Skeletal muscle tissue (tissue), 3 donors: ENCODE measurements at regions not wholly inside any gene's neighbourhood (a gene's known extent, or its start where the extent isn't known, plus 50 kb on each side); places are given as distances from the start of the nearest gene placed in this dataset.
A peak's percentile ranks its signal among the peaks of the same experiment; 100 is the strongest.

ENCODE experiments used
- H3K27ac ChIP-seq: one replicate; pipeline ENCODE4 v1.7.0; 2013; ENCODE audit warnings: mild to moderate bottlenecking, low read depth, low read length, inconsistent platforms
- H3K27me3 ChIP-seq, 3 donors: one replicate each; pipeline ENCODE4 v1.7.0; 2013; ENCODE audit warnings: low read length in 3 of 3; ENCODE audit not compliant: control insufficient read depth in 3 of 3, insufficient read depth in 3 of 3
- H3K36me3 ChIP-seq, 3 donors: one replicate each; pipeline ENCODE4 v1.7.0; 2013; ENCODE audit warnings: low read length in 3 of 3; ENCODE audit not compliant: control insufficient read depth in 3 of 3, insufficient read depth in 3 of 3
- H3K4me1 ChIP-seq, 3 donors: one replicate each; pipeline ENCODE4 v1.7.0; 2013; ENCODE audit warnings: low read length in 3 of 3, mild to moderate bottlenecking in 3 of 3; ENCODE audit not compliant: control insufficient read depth in 3 of 3, insufficient read depth in 3 of 3
- H3K4me3 ChIP-seq, 3 donors: one replicate each; pipeline ENCODE4 v1.7.0; 2013; ENCODE audit warnings: low read length in 3 of 3
- H3K9ac ChIP-seq, 3 donors: one replicate each; pipeline ENCODE4 v1.7.0; 2013; ENCODE audit warnings: low read length in 3 of 3, mild to moderate bottlenecking in 3 of 3, moderate library complexity in 2 of 3, low read depth in 1 of 3
- H3K9me3 ChIP-seq, 3 donors: one replicate each; pipeline ENCODE4 v1.7.0; 2013; ENCODE audit warnings: low read length in 3 of 3; ENCODE audit not compliant: control insufficient read depth in 3 of 3
- donor health status: Osteomylitis.

DNA sequence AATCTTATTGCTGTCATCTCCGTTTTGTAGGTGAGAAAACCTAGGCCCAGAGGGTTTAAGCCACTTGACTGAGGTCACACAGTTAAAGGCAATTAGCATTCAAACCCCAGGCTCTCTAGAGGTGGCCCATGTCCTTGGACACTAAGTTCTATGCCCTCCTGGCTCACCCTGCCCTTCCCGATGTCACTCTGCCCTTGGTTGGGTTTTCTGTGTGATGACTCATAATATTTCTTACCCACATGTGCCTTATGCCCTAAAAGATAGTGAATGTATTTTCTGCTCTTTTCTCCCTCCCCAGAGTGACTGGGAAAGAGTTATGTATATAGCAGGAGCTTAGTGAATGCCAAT is 174.5 kb upstream of the PITX1 start:
- H3K27me3 ChIP-seq: no peaks in the 10 kb centered on the region
- H3K27ac ChIP-seq: peak overlapping the region; percentile 68
- H3K4me3 ChIP-seq: no peak overlapping the region
- no peaks in the 10 kb centered on the region for H3K36me3 ChIP-seq
- no peak overlapping the region for H3K9ac ChIP-seq
- peaks cover 36 to 53% (median 53%) of the 10 kb centered on the region in 3 donors for H3K4me1 ChIP-seq
- H3K9me3 ChIP-seq: no peaks in the 10 kb centered on the region

DNA sequence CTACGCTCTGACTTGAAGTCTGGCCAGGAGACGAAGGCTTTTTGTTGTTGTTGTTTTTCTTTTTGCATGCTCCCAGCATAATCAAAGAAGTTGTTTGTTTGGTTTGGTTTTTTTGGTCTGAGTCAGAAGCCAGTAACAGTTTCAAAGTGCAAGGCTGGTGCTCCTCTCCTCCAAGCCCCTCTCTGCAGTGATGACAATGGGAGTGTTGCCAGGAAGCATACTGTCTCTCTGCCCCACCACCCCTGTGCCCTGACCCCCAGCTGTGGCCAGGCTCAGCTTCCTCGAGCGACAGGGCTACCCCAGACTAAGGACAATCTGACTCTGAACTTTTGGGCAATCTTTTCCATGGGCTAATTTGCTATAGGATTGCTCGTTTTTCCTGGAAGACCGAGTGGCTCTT is 173.8 kb upstream of the PITX1 start:
- Histone ChIP-seq H3K27me3 (no peaks in the 10 kb centered on the region), H3K9ac (no peak overlapping the region), H3K27ac (no peak overlapping the region), H3K9me3 (peaks cover 0 to 3% (median 0%) of the 10 kb centered on the region in 3 donors), H3K4me1 (peaks cover 34 to 48% (median 47%) of the 10 kb centered on the region in 3 donors), H3K36me3 (no peaks in the 10 kb centered on the region), H3K4me3 (no peak overlapping the region)

DNA sequence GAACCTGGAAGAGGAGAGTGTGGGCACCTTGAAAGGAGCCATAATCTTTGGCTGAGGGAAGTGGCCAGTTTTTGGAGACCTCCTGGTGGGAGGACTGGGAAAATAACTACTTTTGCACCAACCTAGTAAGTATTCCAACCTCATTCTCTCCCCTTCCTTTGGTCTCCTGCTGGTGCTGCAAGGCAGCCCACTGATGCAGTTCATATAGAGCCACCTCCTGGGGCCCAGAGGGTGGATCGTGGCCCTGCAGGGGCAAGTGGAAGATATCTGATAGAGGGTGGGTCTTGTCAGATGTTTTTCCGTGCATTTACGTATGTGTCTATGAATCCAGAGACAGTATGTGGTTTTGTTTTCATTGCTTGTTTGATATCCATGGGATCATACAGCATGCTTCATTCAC is 172.8 kb upstream of the PITX1 start:
- H3K4me3 ChIP-seq: no peak overlapping the region
- peaks cover 0 to 6% (median 0%) of the 10 kb centered on the region in 3 donors for H3K9me3 ChIP-seq
- no peak overlapping the region for H3K27ac ChIP-seq
- H3K27me3 ChIP-seq: no peaks in the 10 kb centered on the region
- no peaks in the 10 kb centered on the region for H3K36me3 ChIP-seq
- peaks cover 25 to 38% (median 37%) of the 10 kb centered on the region in 3 donors for H3K4me1 ChIP-seq
- no peak overlapping the region for H3K9ac ChIP-seq

DNA sequence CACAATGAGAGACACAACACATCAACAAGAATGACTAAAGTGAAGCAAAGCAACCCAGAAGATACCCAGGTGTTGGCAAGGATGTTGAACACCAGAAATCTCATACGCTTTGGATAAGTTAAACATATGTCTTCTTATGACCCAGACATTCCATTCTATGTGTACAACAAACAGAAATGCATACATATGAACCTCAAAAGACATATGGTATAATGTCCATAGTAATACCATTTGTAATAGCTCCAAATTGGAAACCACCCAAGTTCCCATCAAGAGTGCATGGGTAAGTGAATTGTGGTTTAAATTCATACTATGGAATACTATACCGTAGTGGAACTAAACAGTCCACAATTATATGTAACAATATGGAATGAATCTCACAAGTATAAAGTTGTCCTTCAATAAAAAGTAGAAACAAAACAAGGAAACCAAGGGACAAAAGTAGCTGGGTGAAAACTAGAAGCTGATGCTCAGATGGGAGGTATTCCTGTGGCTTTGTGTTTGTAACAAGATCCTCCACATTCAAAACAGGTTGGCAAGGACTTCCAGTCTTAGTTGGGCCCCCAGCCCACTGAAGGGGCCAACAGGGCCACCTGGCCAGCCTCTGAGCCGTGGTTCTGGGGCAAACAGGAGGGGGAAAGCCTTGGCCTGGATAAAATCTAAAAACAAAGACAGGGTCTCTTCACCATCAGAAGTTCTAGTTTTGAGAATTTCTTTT is 171.8 kb upstream of the PITX1 start:
- Histone ChIP-seq H3K9ac (no peak overlapping the region), H3K27ac (no peak overlapping the region), H3K4me3 (no peak overlapping the region), H3K4me1 (peaks cover 18 to 27% (median 26%) of the 10 kb centered on the region in 3 donors), H3K27me3 (no peaks in the 10 kb centered on the region), H3K36me3 (no peaks in the 10 kb centered on the region), H3K9me3 (peaks cover 0 to 6% (median 0%) of the 10 kb centered on the region in 3 donors)

DNA sequence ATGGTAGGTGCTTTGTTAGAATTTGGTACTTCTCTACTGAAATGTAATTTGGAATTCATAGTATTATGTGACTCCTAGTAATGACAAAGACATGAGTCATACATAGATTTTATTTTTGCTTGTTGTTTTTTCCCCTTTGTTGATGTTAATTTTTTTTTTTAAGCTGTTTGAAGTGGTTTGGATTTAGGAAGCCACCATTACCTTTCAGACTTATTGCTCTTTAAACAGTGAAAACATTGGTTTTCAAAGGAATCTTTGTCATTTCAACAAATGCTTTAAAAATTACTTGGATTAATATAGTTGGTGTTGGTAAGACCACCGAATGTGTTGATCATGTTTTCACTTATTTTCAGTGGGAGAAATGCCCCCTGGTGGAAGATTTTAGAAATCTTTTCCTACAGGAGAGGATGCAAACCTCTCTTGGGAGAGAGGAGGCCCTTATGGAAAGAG is 170.1 kb upstream of the PITX1 start:
- Histone ChIP-seq H3K27ac (no peak overlapping the region), H3K36me3 (no peaks in the 10 kb centered on the region), H3K9ac (no peak overlapping the region), H3K4me1 (peaks cover 8 to 11% (median 10%) of the 10 kb centered on the region in 3 donors), H3K4me3 (no peak overlapping the region), H3K9me3 (peaks cover 0 to 6% (median 0%) of the 10 kb centered on the region in 3 donors), H3K27me3 (no peaks in the 10 kb centered on the region)

DNA sequence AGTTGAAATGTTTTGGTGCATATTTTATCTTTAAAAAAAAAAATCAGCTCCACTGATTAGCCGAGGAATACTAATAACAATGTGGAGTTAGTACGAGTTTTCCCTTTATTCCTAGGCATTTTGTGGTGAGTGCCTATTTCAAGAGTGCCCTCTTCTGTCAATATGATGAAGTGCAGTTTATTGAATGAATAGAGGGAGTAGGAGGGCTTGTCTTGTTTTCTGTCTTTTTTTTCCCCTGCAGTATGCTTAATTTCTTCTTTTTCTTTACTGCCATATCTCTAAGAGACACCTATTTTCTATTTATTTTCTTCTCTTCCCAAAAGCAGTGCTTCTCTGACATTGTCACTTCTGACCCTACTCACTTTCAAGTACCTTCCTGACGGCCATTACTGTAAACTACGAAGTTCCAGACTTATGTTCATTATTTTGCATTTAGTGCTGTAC is 169.6 kb upstream of the PITX1 start:
- Histone ChIP-seq H3K9me3 (peaks cover 0 to 6% (median 0%) of the 10 kb centered on the region in 3 donors), H3K9ac (no peak overlapping the region), H3K27ac (no peak overlapping the region), H3K4me3 (no peak overlapping the region), H3K36me3 (no peaks in the 10 kb centered on the region), H3K4me1 (peaks cover 2 to 6% (median 5%) of the 10 kb centered on the region in 3 donors), H3K27me3 (no peaks in the 10 kb centered on the region)

DNA sequence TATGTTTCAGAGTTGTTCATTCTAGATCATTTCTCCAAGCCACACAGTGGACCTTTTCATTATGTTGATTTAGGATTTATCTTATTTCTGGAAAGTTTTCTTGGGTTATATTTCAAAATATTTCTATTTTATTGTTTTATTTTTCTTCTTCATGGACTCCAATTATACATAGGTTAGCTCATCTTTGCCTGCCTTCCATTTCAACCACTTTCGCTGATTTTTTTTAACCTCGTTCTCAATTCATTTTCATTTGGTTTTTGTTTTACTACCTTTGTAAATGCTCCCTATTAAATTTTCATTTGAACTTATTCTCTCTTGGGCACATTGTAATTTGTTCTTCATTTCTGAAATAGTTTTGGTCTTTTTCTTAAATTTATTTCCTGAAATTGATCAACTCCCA is 169.0 kb upstream of the PITX1 start:
- H3K36me3 ChIP-seq: no peaks in the 10 kb centered on the region
- no peak overlapping the region for H3K4me3 ChIP-seq
- H3K4me1 ChIP-seq: peaks cover 0 to 5% (median 0%) of the 10 kb centered on the region in 3 donors
- peaks cover 0 to 6% (median 0%) of the 10 kb centered on the region in 3 donors for H3K9me3 ChIP-seq
- H3K9ac ChIP-seq: no peak overlapping the region
- H3K27ac ChIP-seq: no peak overlapping the region
- H3K27me3 ChIP-seq: no peaks in the 10 kb centered on the region

DNA sequence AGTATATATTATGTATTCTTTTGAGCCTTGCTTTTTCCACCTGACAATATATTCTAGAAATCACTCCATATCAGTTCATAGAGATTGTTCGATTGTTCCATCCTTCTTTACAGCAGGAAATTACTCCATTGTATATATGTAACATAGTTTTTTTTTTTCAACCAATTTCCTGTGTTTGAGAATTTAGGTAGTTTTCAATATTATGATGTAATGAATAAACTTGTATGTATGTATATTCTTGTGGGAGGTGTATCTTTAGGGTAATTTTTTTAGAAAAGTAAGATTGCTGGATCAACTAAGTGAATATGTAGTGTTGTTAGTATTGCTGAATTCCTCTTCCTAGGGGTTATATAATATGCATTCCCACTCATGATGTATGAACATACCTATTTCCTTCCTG is 165.9 kb upstream of the PITX1 start:
- no peaks in the 10 kb centered on the region for H3K27me3 ChIP-seq
- peaks cover 0 to 6% (median 2%) of the 10 kb centered on the region in 3 donors for H3K9me3 ChIP-seq
- H3K4me1 ChIP-seq: no peaks in the 10 kb centered on the region
- H3K36me3 ChIP-seq: no peaks in the 10 kb centered on the region
- H3K9ac ChIP-seq: no peak overlapping the region
- H3K4me3 ChIP-seq: no peak overlapping the region
- no peak overlapping the region for H3K27ac ChIP-seq

DNA sequence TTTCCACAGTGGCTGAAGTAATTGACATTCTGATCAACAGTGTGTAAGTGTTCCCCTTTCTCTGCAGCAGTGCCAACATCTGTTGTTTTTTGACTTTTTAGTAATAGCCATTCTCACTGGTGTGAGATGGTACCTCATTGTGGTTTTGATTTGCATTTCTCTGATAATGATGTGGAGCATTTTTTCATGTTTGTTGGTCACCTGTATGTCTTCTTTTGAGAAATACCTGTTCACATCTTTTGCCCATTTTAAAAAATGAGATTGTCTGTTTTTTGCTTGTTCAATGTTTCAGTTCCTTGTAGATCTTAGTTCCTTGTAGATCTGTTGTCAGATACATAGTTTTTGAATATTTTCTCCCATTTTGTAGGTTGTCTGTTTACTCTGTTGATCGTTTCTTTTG is 162.5 kb upstream of the PITX1 start:
- no peak overlapping the region for H3K27ac ChIP-seq
- no peak overlapping the region for H3K4me3 ChIP-seq
- H3K27me3 ChIP-seq: peaks cover 0 to 1% (median 0%) of the 10 kb centered on the region in 3 donors
- peaks cover 0 to 2% (median 0%) of the 10 kb centered on the region in 3 donors for H3K9me3 ChIP-seq
- no peaks in the 10 kb centered on the region for H3K36me3 ChIP-seq
- H3K4me1 ChIP-seq: peaks cover 0 to 3% (median 2%) of the 10 kb centered on the region in 3 donors
- no peak overlapping the region for H3K9ac ChIP-seq

DNA sequence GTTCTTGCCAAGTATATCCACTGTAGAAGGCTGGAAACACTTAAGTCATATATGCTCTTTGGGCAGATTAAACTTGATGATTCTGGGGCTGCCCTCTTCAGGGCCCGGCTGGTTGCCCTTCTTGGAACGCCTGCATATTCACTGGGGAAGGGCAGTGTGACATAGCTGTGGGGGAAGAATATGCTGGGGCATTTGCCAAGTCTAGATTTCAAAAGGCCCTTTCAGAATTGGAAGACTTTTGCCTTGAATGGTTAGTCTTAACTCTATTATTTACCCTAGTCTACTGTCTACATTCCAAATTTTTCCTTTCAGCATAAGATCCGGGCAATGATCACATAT is 161.2 kb upstream of the PITX1 start:
- Histone ChIP-seq H3K4me1 (peaks cover 0 to 8% (median 6%) of the 10 kb centered on the region in 3 donors), H3K9me3 (peaks cover 0 to 2% (median 0%) of the 10 kb centered on the region in 3 donors), H3K27me3 (peaks cover 0 to 4% (median 0%) of the 10 kb centered on the region in 3 donors), H3K27ac (no peak overlapping the region), H3K9ac (no peak overlapping the region), H3K4me3 (no peak overlapping the region), H3K36me3 (no peaks in the 10 kb centered on the region)
